ENCODE measurements at regions not wholly inside any gene's neighbourhood (a gene's known extent, or its start where the extent isn't known, plus 50 kb on each side); places are given as distances from the start of the nearest gene placed in this dataset.
"Not testable (repeated sequence)": the region's sequence is repeated elsewhere in the genome, so short reads cannot be mapped to it uniquely, and the experiment has no call there.

DNA sequence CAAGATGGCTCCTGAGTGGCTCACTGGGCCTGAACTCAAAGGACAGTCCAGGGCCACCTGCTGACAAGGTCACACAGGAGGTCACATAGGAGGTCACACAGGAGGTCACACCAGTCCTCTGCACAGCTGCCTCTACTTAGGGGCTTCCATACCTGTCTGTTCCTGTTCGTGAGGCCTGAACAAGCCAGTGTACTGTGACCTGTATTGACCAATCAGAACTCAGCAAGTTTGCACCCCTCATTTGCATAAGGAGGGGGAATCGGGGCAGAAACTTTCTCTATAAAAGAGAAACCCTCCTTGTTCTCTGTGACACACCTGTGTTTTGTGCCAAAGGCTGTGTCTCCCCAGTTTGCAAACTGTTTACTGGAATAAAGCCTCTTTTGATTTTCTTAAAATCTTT is 478.9 kb downstream of the EIPR1 start:
- no peak for TF ChIP-seq POLR2A (IDR thresholded peaks at IDR 0.05)
- TF ChIP-seq, protein P1, sequence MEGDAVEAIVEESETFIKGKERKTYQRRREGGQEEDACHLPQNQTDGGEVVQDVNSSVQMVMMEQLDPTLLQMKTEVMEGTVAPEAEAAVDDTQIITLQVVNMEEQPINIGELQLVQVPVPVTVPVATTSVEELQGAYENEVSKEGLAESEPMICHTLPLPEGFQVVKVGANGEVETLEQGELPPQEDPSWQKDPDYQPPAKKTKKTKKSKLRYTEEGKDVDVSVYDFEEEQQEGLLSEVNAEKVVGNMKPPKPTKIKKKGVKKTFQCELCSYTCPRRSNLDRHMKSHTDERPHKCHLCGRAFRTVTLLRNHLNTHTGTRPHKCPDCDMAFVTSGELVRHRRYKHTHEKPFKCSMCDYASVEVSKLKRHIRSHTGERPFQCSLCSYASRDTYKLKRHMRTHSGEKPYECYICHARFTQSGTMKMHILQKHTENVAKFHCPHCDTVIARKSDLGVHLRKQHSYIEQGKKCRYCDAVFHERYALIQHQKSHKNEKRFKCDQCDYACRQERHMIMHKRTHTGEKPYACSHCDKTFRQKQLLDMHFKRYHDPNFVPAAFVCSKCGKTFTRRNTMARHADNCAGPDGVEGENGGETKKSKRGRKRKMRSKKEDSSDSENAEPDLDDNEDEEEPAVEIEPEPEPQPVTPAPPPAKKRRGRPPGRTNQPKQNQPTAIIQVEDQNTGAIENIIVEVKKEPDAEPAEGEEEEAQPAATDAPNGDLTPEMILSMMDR (IDR thresholded peaks at IDR 0.05) = no peak
- no peak for DNase-seq
- Histone ChIP-seq H3K4me3 (no peak overlapping the region), H3K27ac (no peak overlapping the region), H3K36me3 (no peaks in the 10 kb centered on the region), H3K4me1 (no peaks in the 10 kb centered on the region), H3K27me3 (no peaks in the 10 kb centered on the region), H3K9me3 (no peaks in the 10 kb centered on the region)
- intact Hi-C loops (cut with DNase I; ENCODE audit: low total_unique reads) = no loop called here

DNA sequence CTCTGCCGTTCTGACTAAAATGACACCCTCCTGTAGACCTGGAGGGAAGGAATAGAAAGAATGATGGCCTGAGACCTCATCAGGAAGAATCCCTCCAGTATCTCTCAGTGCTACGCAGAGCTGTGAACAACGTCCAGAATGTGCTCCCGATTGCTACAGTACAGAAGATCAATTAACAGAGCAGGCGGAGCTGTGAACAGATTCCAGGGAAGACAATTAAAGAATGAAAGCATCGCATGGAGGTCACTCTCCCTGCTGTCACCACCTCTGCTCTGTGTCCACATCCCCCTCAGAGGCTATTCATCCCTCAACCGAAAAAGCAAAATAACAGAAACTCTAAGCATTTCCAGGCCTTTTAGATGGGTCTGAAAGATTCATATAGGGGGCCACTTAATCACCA is 481.0 kb downstream of the EIPR1 start:
- H3K9me3 ChIP-seq = no peaks in the 10 kb centered on the region
- no peak overlapping the region for H3K4me3 ChIP-seq
- H3K27ac ChIP-seq = no peak overlapping the region
- no peaks in the 10 kb centered on the region for H3K36me3 ChIP-seq
- no peak for TF ChIP-seq POLR2A (IDR thresholded peaks at IDR 0.05)
- TF ChIP-seq, protein P1 (IDR thresholded peaks at IDR 0.05) = no peak
- no peaks in the 10 kb centered on the region for H3K27me3 ChIP-seq
- intact Hi-C loops (cut with DNase I; ENCODE audit: low total_unique reads) = no loop called here
- H3K4me1 ChIP-seq = no peaks in the 10 kb centered on the region
- no peak for DNase-seq

DNA sequence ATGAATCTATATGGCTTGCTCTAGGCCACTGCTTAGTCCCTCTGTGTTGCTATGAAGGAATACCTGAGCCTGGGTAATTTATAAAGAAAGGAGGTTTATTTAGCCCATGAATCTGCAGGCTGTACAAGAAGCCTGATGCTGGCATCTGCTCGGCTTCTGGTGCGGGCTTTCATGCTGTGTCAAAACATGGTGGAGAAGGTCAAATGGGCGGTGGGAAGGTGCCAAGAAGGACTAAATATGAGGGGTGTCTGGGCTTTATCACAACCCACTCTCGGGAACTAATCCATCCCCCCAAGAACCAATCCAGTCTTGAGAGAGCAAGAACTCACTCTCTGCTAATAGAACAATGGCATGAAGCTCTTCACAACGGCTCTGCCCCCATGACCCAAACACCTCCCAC is 481.6 kb downstream of the EIPR1 start:
- Histone ChIP-seq H3K36me3 (no peaks in the 10 kb centered on the region), H3K4me3 (no peak overlapping the region), H3K4me1 (no peaks in the 10 kb centered on the region), H3K27me3 (no peaks in the 10 kb centered on the region), H3K9me3 (no peaks in the 10 kb centered on the region), H3K27ac (no peak overlapping the region)
- intact Hi-C loops (cut with DNase I; ENCODE audit: low total_unique reads) = no loop called here
- no peak for TF ChIP-seq POLR2A (IDR thresholded peaks at IDR 0.05)
- TF ChIP-seq, protein P1 (IDR thresholded peaks at IDR 0.05) = no peak
- no peak for DNase-seq

DNA sequence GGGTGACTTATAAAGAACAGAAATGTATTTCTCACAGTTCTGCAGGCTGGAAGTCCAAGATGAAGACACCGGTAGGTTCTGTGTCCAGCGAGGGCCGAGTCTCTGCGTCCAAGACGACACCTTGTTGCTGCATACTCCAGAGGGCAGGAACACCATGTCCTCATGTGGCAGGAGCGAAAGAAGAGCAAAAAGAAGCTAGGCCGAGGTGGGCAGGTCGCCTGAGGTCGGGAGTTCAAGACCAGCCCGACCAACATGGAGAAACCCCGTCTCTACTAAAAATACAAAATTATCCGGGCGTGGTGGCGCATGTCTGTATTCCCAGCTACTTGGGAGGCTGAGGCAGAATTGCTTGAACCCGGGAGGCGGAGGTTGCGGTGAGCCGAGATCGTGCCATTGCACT is 483.6 kb downstream of the EIPR1 start:
- H3K4me1 ChIP-seq; H3K4me3 ChIP-seq; H3K27me3 ChIP-seq; H3K27ac ChIP-seq; intact Hi-C loops (cut with DNase I; ENCODE audit: low total_unique reads); H3K9me3 ChIP-seq; H3K36me3 ChIP-seq; DNase-seq: not testable (repeated sequence)

DNA sequence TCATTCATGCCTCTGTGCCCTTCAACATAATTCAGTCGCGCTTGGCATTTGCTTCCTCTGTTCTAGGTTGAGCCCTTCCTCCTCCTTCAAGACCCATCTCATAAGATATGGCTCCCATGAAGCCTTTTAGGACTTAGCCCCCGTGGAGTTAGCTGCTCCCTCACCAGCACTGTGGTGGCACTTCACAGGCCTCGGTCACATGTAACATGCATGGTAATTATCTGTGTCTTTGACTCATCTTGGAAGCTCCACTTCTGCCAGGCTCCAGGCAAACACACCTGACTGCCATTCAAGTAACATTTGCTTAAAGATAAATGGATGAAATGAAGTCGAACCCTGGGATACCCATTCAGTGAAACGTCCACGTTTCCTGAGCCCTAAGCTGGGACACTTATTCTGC is 484.7 kb downstream of the EIPR1 start:
- intact Hi-C loops (cut with DNase I; ENCODE audit: low total_unique reads) = no loop called here
- no peaks in the 10 kb centered on the region for H3K4me1 ChIP-seq
- DNase-seq = no peak
- H3K36me3 ChIP-seq = no peaks in the 10 kb centered on the region
- H3K4me3 ChIP-seq = no peak overlapping the region
- TF ChIP-seq, protein P1 (IDR thresholded peaks at IDR 0.05) = no peak
- no peak for TF ChIP-seq POLR2A (IDR thresholded peaks at IDR 0.05)
- no peaks in the 10 kb centered on the region for H3K27me3 ChIP-seq
- H3K27ac ChIP-seq = no peak overlapping the region
- H3K9me3 ChIP-seq = no peaks in the 10 kb centered on the region

DNA sequence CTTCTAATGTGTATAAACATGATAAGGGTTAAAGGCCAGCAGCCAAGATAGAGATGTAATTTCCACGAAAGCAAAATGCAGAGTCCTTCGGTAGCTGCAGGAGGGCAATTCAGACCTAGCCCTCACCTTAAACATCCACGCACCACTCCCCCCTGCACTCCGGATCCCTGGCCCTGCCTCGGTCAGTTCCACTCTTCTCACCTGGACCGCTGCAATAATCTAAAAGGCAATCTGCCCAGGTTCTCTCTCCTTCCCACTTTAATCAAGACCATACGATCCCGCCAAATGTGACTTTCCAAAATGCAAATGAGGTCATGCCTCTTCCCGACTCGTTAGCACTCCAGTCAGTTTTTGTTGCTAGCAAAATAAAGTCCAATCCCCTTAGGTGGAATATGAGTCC is 485.2 kb downstream of the EIPR1 start:
- TF ChIP-seq, protein P1 (IDR thresholded peaks at IDR 0.05) = no peak
- TF ChIP-seq POLR2A (IDR thresholded peaks at IDR 0.05) = no peak
- no peak overlapping the region for H3K4me3 ChIP-seq
- no peaks in the 10 kb centered on the region for H3K27me3 ChIP-seq
- H3K36me3 ChIP-seq = no peaks in the 10 kb centered on the region
- no peak for DNase-seq
- no peak overlapping the region for H3K27ac ChIP-seq
- no peaks in the 10 kb centered on the region for H3K4me1 ChIP-seq
- no peaks in the 10 kb centered on the region for H3K9me3 ChIP-seq
- intact Hi-C loops (cut with DNase I; ENCODE audit: low total_unique reads) = no loop called here

Data from uterus (tissue), 3 donors.